NT2/D1 (cell line): ENCODE measurements at regions not wholly inside any gene's neighbourhood (a gene's known extent, or its start where the extent isn't known, plus 50 kb on each side); places are given as distances from the start of the nearest gene placed in this dataset.

Experiments
- DNase-seq: peaks from one replicate; pipeline ENCODE4 v3.0.0-alpha.2; 2011; ENCODE audit warnings: low read depth, low spot score
- H3K27me3 ChIP-seq: 2 replicates; pipeline ENCODE4 v1.6.0; 2011; ENCODE audit warnings: mild to moderate bottlenecking; ENCODE audit not compliant: insufficient read length, insufficient read depth
- H3K36me3 ChIP-seq: 2 replicates; pipeline ENCODE4 v1.6.1; 2011; ENCODE audit warnings: mild to moderate bottlenecking, low read length, mixed read lengths; ENCODE audit not compliant: insufficient read depth, insufficient read length
- H3K4me1 ChIP-seq: 2 replicates; pipeline ENCODE4 v1.5.1; 2011; ENCODE audit not compliant: insufficient read depth, insufficient read length
- H3K4me3 ChIP-seq: 2 replicates; pipeline ENCODE4 v1.5.1; 2011; ENCODE audit warnings: low read depth; ENCODE audit not compliant: insufficient read length
- H3K9ac ChIP-seq: 2 replicates; pipeline ENCODE4 v1.6.0; 2011; ENCODE audit warnings: low read depth; ENCODE audit not compliant: insufficient read length
- H3K9me3 ChIP-seq: 2 replicates; pipeline ENCODE4 v1.5.1; 2011; ENCODE audit warnings: mild to moderate bottlenecking, low read length; ENCODE audit not compliant: insufficient read depth
- SUZ12 ChIP-seq: IDR thresholded peaks from 2 replicates; pipeline ENCODE4 v1.6.1; 2011; ENCODE audit not compliant: insufficient read length, insufficient read depth; ENCODE audit errors: extremely low read depth
- YY1 ChIP-seq: IDR thresholded peaks from 2 replicates; pipeline ENCODE4 v1.6.1; 2011; ENCODE audit not compliant: insufficient read length, insufficient read depth
- ZNF274 ChIP-seq: IDR thresholded peaks from 2 replicates; pipeline ENCODE4 v1.6.1; 2011; ENCODE audit warnings: mild to moderate bottlenecking, low read depth, low read length

DNA sequence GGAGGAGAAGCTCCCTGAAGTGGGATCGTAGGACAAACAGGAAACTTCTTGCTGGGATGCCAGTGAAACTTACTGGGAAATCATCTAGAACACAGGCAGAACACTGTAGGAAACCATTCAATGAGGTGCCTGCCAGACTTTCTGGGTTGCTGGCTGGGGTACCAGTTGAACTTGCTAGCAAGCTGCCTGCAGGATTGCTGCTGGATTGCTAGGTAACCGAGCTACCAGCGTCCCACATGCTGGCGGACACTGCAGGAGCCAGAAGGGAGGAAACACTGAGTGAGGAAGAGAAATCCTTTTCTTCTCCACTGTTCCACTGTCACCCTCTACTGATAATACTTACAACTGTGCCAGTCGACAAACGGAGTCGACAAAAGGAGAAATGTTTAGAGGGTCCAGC is 91.3 kb upstream of the SLC35B3 start:
- Histone ChIP-seq H3K4me3 (no peak overlapping the region), H3K4me1 (no peaks in the 10 kb centered on the region), H3K9me3 (no peaks in the 10 kb centered on the region), H3K9ac (no peak overlapping the region), H3K36me3 (no peaks in the 10 kb centered on the region), H3K27me3 (no peaks in the 10 kb centered on the region)
- no peak for DNase-seq
- TF ChIP-seq YY1 (no peak), SUZ12 (no peak), ZNF274 (no peak)

DNA sequence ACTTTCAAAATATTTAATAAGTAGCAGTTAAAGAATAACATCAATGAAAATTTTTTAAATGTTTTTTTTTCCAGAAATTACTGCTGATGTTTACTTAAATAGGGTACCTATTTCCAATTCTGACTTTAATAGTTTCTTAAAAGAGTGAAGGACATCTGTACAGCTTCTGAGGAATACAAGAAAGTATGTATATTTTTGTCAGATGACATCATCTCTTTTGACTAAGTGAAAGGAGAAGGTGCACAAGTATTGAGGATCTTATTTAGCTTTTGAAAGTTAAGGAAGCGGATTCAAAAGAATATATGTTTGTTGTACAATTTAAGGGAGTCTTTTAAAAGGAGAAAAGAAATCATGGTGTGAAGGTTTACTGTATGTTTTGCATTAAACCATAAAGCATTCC is 90.0 kb upstream of the SLC35B3 start:
- H3K9ac ChIP-seq = no peak overlapping the region
- H3K9me3 ChIP-seq = no peaks in the 10 kb centered on the region
- no peak for DNase-seq
- no peak overlapping the region for H3K4me3 ChIP-seq
- H3K36me3 ChIP-seq = no peaks in the 10 kb centered on the region
- no peaks in the 10 kb centered on the region for H3K27me3 ChIP-seq
- TF ChIP-seq YY1 (no peak), ZNF274 (no peak), SUZ12 (no peak)
- no peaks in the 10 kb centered on the region for H3K4me1 ChIP-seq

DNA sequence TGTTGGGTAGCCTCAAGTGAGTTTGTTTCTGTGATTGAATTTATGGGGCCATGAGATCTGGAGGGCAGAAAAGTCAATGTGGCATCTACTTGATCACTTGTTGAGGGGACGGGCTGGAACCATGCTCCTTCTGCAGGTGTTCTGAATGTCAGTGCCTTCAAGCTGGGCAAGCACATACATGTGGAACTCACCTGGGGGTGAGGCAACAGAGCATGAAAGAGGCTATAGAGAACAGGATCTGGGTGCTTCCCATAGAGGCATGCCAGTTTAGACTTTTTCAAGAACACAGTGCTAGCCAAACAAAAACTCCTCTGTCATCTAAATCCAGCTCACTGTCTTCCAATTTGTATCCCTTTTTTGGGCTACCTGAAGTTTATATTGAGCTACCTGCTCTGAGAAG is 77.8 kb upstream of the SLC35B3 start:
- TF ChIP-seq SUZ12 = no peak
- TF ChIP-seq YY1 = no peak
- no peak for TF ChIP-seq ZNF274
- H3K36me3 ChIP-seq = no peaks in the 10 kb centered on the region
- no peak overlapping the region for H3K4me3 ChIP-seq
- no peak overlapping the region for H3K9ac ChIP-seq
- no peaks in the 10 kb centered on the region for H3K9me3 ChIP-seq
- no peak for DNase-seq
- no peaks in the 10 kb centered on the region for H3K4me1 ChIP-seq
- no peaks in the 10 kb centered on the region for H3K27me3 ChIP-seq

- no peak for DNase-seq
- Histone ChIP-seq H3K4me3 (no peak overlapping the region), H3K9ac (no peak overlapping the region), H3K36me3 (no peaks in the 10 kb centered on the region), H3K27me3 (no peaks in the 10 kb centered on the region), H3K4me1 (no peaks in the 10 kb centered on the region), H3K9me3 (no peaks in the 10 kb centered on the region)
- TF ChIP-seq YY1 (no peak), SUZ12 (no peak), ZNF274 (no peak)
Measured at GRCh38 chr6:8507286-8507685, 71.9 kb upstream of the SLC35B3 start.

GRCh38 chr6:8506126-8506525 is 70.8 kb upstream of the SLC35B3 start:
- DNase-seq = peak; percentile 28
- Histone ChIP-seq H3K9ac (no peak overlapping the region), H3K36me3 (no peaks in the 10 kb centered on the region), H3K9me3 (no peaks in the 10 kb centered on the region), H3K4me1 (no peaks in the 10 kb centered on the region), H3K4me3 (no peak overlapping the region), H3K27me3 (no peaks in the 10 kb centered on the region)
- TF ChIP-seq ZNF274 = no peak
- TF ChIP-seq SUZ12 = no peak
- TF ChIP-seq YY1 = no peak

GRCh38 chr6:8499540-8499939 is 64.2 kb upstream of the SLC35B3 start:
- no peak for TF ChIP-seq YY1
- no peak for TF ChIP-seq SUZ12
- TF ChIP-seq ZNF274 = no peak
- no peaks in the 10 kb centered on the region for H3K36me3 ChIP-seq
- DNase-seq = no peak
- no peak overlapping the region for H3K9ac ChIP-seq
- no peaks in the 10 kb centered on the region for H3K4me1 ChIP-seq
- no peaks in the 10 kb centered on the region for H3K27me3 ChIP-seq
- no peaks in the 10 kb centered on the region for H3K9me3 ChIP-seq
- no peak overlapping the region for H3K4me3 ChIP-seq

DNA sequence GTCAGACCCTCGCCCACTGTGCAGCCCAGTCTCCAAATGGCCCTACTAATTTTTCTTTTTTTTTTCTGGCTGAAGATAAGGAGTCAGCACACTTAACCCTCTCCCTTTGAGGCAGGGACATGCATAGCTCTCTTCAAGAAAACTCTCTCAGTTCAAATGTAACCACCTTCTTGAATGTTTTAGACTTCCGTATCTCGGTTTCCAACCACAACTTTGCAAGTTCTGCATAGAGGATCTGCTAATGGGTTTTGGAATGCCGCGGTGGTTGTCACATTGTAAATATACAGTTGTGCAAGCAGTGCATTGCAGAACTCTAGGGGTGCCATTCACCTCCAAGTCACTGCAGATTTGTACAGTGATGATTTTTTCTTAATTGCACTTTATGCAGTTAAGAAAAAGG is 59.4 kb upstream of the SLC35B3 start:
- no peak for TF ChIP-seq ZNF274
- no peak for TF ChIP-seq SUZ12
- no peak for TF ChIP-seq YY1

DNA sequence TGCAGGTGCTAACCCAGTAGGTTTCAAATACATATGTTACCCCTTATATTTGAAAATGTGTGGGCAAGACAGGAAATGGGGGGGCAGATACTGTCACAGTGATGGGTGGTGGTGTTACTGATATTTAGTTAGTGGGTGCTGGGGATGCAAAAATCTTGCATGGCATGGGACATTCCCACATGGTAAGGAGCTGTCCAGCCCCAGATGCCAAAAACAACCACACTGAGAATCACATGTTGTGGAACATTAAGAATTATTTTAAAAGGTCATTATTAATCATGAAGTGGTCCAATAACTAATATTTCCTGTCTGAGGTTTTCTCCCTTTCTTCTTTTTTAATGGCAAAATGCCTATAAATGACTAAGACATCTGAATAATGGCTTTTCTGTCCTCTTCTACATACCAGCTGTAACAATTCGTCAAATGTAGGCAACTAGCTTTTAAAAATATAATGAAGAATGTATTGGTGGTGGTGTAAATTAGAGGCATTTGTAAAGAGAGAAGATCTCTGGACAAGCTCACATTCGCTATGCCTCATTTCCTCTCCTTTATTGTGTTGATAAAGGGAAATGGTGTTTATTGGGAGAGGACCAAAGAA is 57.3 kb upstream of the SLC35B3 start:
- Histone ChIP-seq H3K9me3 (no peaks in the 10 kb centered on the region), H3K27me3 (no peaks in the 10 kb centered on the region), H3K36me3 (no peaks in the 10 kb centered on the region), H3K9ac (no peak overlapping the region), H3K4me3 (no peak overlapping the region), H3K4me1 (no peaks in the 10 kb centered on the region)
- TF ChIP-seq ZNF274 (no peak), SUZ12 (no peak), YY1 (no peak)
- DNase-seq = no peak

More for the DNA sequence above, 59.4 kb upstream of the SLC35B3 start:
- Histone ChIP-seq H3K27me3 (no peaks in the 10 kb centered on the region), H3K9me3 (no peaks in the 10 kb centered on the region), H3K36me3 (no peaks in the 10 kb centered on the region), H3K4me3 (no peak overlapping the region), H3K9ac (no peak overlapping the region), H3K4me1 (no peaks in the 10 kb centered on the region)
- no peak for DNase-seq
